ENCODE measurements at regions not wholly inside any gene's neighbourhood (a gene's known extent, or its start where the extent isn't known, plus 50 kb on each side); places are given as distances from the start of the nearest gene placed in this dataset.

GRCh38 chr4:170769862-170770261, 680.1 kb upstream of the AADAT start:
- Histone ChIP-seq H3K4me2 (ENCODE audit: low read length) (no peak overlapping the region), H3K36me3 (ENCODE audit: insufficient read depth, low read length) (no peaks in the 10 kb centered on the region), H3K9ac (ENCODE audit: low read length) (no peak overlapping the region), H3K4me1 (ENCODE audit: insufficient read depth, low read length) (no peaks in the 10 kb centered on the region), H2AFZ (ENCODE audit: low read depth, low read length) (no peak overlapping the region), H3K9me3 (ENCODE audit: insufficient read depth, low read depth, low read length) (no peaks in the 10 kb centered on the region), H4K20me1 (ENCODE audit: insufficient read depth, low read length) (no peaks in the 10 kb centered on the region), H3K79me2 (ENCODE audit: insufficient read depth, low read length) (no peaks in the 10 kb centered on the region), H3K27me3 (ENCODE audit: insufficient read depth, low read length) (no peaks in the 10 kb centered on the region), H3K4me3 (ENCODE audit: insufficient read depth, low read depth, low read length) (no peak overlapping the region), H3K27ac (ENCODE audit: low read depth, low read length) (no peak overlapping the region)
- no peak for FAIRE-seq
- Mint-ChIP-seq H3K27ac (ENCODE audit: unreplicated experiment) (no peak overlapping the region), H3K9me3 (ENCODE audit: unreplicated experiment) (no peaks in the 10 kb centered on the region), H3K27me3 (ENCODE audit: low read depth, unreplicated experiment) (no peaks in the 10 kb centered on the region), H3K4me1 (ENCODE audit: low read depth, unreplicated experiment) (no peaks in the 10 kb centered on the region), H3K36me3 (ENCODE audit: low read depth, unreplicated experiment) (no peaks in the 10 kb centered on the region), H3K4me3 (ENCODE audit: unreplicated experiment) (no peak overlapping the region)
- TF ChIP-seq CTCF (IDR thresholded peaks at IDR 0.05; ENCODE audit: insufficient read depth, low read depth, low read length): no peak
- TF ChIP-seq EZH2 (IDR thresholded peaks at IDR 0.05; ENCODE audit: insufficient read depth, low read length): no peak
- DNase-seq (ENCODE audit: low read depth): no peak

DNA sequence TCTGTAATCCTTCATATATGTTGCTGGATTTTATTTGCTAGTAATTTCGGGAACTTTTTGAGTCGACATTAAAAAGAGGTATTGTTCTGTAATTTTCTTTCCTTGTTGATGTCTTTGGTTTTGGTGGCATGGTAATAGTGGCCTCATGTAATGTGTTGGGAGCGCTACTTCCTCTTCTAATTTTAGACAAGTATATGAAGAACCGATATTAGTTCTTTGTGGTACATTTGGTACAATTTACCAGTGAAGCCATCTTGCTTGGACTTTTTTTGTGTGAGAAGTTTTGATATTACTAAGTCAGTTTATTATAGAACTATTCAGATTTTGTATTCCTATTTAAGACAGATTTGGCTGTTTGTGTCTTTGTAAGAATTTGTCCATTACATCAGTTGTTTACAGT, 669.2 kb upstream of the AADAT start:
- Histone ChIP-seq H3K4me1 (ENCODE audit: insufficient read depth, low read length) (no peaks in the 10 kb centered on the region), H3K9me3 (ENCODE audit: insufficient read depth, low read depth, low read length) (no peaks in the 10 kb centered on the region), H2AFZ (ENCODE audit: low read depth, low read length) (no peak overlapping the region), H3K4me3 (ENCODE audit: insufficient read depth, low read depth, low read length) (no peak overlapping the region), H3K4me2 (ENCODE audit: low read length) (no peak overlapping the region), H3K27ac (ENCODE audit: low read depth, low read length) (no peak overlapping the region), H3K27me3 (ENCODE audit: insufficient read depth, low read length) (no peaks in the 10 kb centered on the region), H4K20me1 (ENCODE audit: insufficient read depth, low read length) (no peaks in the 10 kb centered on the region), H3K36me3 (ENCODE audit: insufficient read depth, low read length) (no peaks in the 10 kb centered on the region), H3K9ac (ENCODE audit: low read length) (no peak overlapping the region), H3K79me2 (ENCODE audit: insufficient read depth, low read length) (no peaks in the 10 kb centered on the region)
- H3K27me3 Mint-ChIP-seq (ENCODE audit: low read depth, unreplicated experiment): no peaks in the 10 kb centered on the region
- peaks cover 6% of the 10 kb centered on the region for H3K9me3 Mint-ChIP-seq (ENCODE audit: unreplicated experiment)
- no peak for DNase-seq (ENCODE audit: low read depth)
- H3K36me3 Mint-ChIP-seq (ENCODE audit: low read depth, unreplicated experiment): no peaks in the 10 kb centered on the region
- no peak for TF ChIP-seq EZH2 (IDR thresholded peaks at IDR 0.05; ENCODE audit: insufficient read depth, low read length)
- TF ChIP-seq CTCF (IDR thresholded peaks at IDR 0.05; ENCODE audit: insufficient read depth, low read depth, low read length): no peak
- H3K4me1 Mint-ChIP-seq (ENCODE audit: low read depth, unreplicated experiment): no peaks in the 10 kb centered on the region
- no peak overlapping the region for H3K4me3 Mint-ChIP-seq (ENCODE audit: unreplicated experiment)
- H3K27ac Mint-ChIP-seq (ENCODE audit: unreplicated experiment): no peak overlapping the region
- FAIRE-seq: no peak

- Histone ChIP-seq H3K9ac (ENCODE audit: low read length) (no peak overlapping the region), H3K4me3 (ENCODE audit: insufficient read depth, low read depth, low read length) (no peak overlapping the region), H3K79me2 (ENCODE audit: insufficient read depth, low read length) (no peaks in the 10 kb centered on the region), H3K4me1 (ENCODE audit: insufficient read depth, low read length) (no peaks in the 10 kb centered on the region), H4K20me1 (ENCODE audit: insufficient read depth, low read length) (no peaks in the 10 kb centered on the region), H2AFZ (ENCODE audit: low read depth, low read length) (no peak overlapping the region), H3K4me2 (ENCODE audit: low read length) (no peak overlapping the region), H3K27ac (ENCODE audit: low read depth, low read length) (no peak overlapping the region), H3K27me3 (ENCODE audit: insufficient read depth, low read length) (no peaks in the 10 kb centered on the region), H3K36me3 (ENCODE audit: insufficient read depth, low read length) (no peaks in the 10 kb centered on the region), H3K9me3 (ENCODE audit: insufficient read depth, low read depth, low read length) (no peaks in the 10 kb centered on the region)
- TF ChIP-seq EZH2 (IDR thresholded peaks at IDR 0.05; ENCODE audit: insufficient read depth, low read length) (no peak), CTCF (IDR thresholded peaks at IDR 0.05; ENCODE audit: insufficient read depth, low read depth, low read length) (no peak)
- H3K27ac Mint-ChIP-seq (ENCODE audit: unreplicated experiment): no peak overlapping the region
- FAIRE-seq (no peak), DNase-seq (ENCODE audit: low read depth) (no peak)
- no peaks in the 10 kb centered on the region for H3K36me3 Mint-ChIP-seq (ENCODE audit: low read depth, unreplicated experiment)
- H3K27me3 Mint-ChIP-seq (ENCODE audit: low read depth, unreplicated experiment): no peaks in the 10 kb centered on the region
- peaks cover 10% of the 10 kb centered on the region for H3K9me3 Mint-ChIP-seq (ENCODE audit: unreplicated experiment)
- no peak overlapping the region for H3K4me3 Mint-ChIP-seq (ENCODE audit: unreplicated experiment)
- no peaks in the 10 kb centered on the region for H3K4me1 Mint-ChIP-seq (ENCODE audit: low read depth, unreplicated experiment)
Measured at GRCh38 chr4:170750519-170750918, 660.8 kb upstream of the AADAT start.

Measured in astrocyte (in vitro differentiated cells and primary cell).